ENCODE measurements at regions not wholly inside any gene's neighbourhood (a gene's known extent, or its start where the extent isn't known, plus 50 kb on each side); places are given as distances from the start of the nearest gene placed in this dataset.
A peak's percentile ranks its signal among the peaks of the same experiment; 100 is the strongest.

- no peak for DNase-seq (ENCODE audit: low spot score)
- Mint-ChIP-seq H3K9me3 (ENCODE audit: unreplicated experiment) (no peaks in the 10 kb centered on the region), H3K4me3 (ENCODE audit: unreplicated experiment) (no peak overlapping the region), H3K27me3 (ENCODE audit: unreplicated experiment) (no peaks in the 10 kb centered on the region), H3K4me1 (ENCODE audit: unreplicated experiment) (no peaks in the 10 kb centered on the region), H3K27ac (ENCODE audit: unreplicated experiment) (no peak overlapping the region), H3K36me3 (ENCODE audit: low read depth, unreplicated experiment) (no peaks in the 10 kb centered on the region)
- TF ChIP-seq CTCF (IDR thresholded peaks at IDR 0.05; ENCODE audit: unreplicated experiment): no peak
These were observed 851.1 kb upstream of the MGAT4C start for GRCh38 chr12:87107270-87107669.

DNA sequence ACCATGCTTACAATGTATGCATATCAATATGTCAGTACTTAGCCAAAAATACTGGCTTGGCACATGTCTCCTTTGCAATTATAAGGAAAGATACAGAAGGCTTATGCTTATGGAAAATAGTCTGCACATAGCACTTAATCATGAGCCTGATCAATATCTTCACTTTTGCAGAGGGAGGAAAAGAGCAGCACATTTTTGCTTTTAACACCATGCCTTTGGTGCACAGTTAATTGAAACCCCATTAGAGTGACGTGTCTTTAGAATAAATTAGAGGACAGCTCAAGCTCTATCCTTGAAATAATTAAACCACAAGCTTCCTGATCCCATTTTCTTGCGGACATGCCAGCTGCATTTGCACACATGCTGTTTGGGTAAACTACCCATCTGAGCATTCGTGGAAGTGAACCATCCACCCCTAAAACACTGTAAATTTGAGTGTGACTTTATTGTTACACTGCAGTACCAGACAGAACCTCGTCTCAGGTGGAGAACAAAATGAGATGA, 839.9 kb upstream of the MGAT4C start:
- DNase-seq (ENCODE audit: low spot score): no peak
- Mint-ChIP-seq H3K36me3 (ENCODE audit: low read depth, unreplicated experiment) (no peaks in the 10 kb centered on the region), H3K27me3 (ENCODE audit: unreplicated experiment) (no peaks in the 10 kb centered on the region), H3K9me3 (ENCODE audit: unreplicated experiment) (no peaks in the 10 kb centered on the region), H3K4me1 (ENCODE audit: unreplicated experiment) (peaks cover 9% of the 10 kb centered on the region), H3K27ac (ENCODE audit: unreplicated experiment) (no peak overlapping the region), H3K4me3 (ENCODE audit: unreplicated experiment) (no peak overlapping the region)
- no peak for TF ChIP-seq CTCF (IDR thresholded peaks at IDR 0.05; ENCODE audit: unreplicated experiment)

DNA sequence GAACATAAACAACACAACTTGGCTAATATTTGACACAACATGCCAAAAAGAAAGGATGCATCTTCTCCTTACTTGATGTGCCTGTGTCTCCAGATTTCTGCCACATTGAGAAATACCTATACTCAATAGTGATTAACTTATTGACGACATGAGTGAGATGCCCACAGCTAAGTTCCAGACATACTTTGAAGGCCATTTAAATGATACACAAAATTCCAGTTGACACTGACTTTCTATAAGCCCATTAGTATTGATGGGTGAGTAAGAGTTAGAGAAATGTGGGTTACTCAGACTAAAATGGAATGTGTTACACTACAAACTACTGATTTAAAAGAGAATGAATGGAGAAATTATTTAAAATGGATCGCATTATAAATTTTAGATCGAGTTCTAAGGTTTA, 838.2 kb upstream of the MGAT4C start:
- H3K4me3 Mint-ChIP-seq (ENCODE audit: unreplicated experiment): no peak overlapping the region
- no peaks in the 10 kb centered on the region for H3K9me3 Mint-ChIP-seq (ENCODE audit: unreplicated experiment)
- H3K27me3 Mint-ChIP-seq (ENCODE audit: unreplicated experiment): no peaks in the 10 kb centered on the region
- no peaks in the 10 kb centered on the region for H3K36me3 Mint-ChIP-seq (ENCODE audit: low read depth, unreplicated experiment)
- TF ChIP-seq CTCF (IDR thresholded peaks at IDR 0.05; ENCODE audit: unreplicated experiment): no peak
- peaks cover 9% of the 10 kb centered on the region for H3K4me1 Mint-ChIP-seq (ENCODE audit: unreplicated experiment)
- no peak for DNase-seq (ENCODE audit: low spot score)
- H3K27ac Mint-ChIP-seq (ENCODE audit: unreplicated experiment): no peak overlapping the region

- Mint-ChIP-seq H3K27me3 (ENCODE audit: unreplicated experiment) (no peaks in the 10 kb centered on the region), H3K27ac (ENCODE audit: unreplicated experiment) (peak overlapping the region; percentile 74), H3K4me1 (ENCODE audit: unreplicated experiment) (peaks cover 9% of the 10 kb centered on the region), H3K4me3 (ENCODE audit: unreplicated experiment) (no peak overlapping the region), H3K9me3 (ENCODE audit: unreplicated experiment) (no peaks in the 10 kb centered on the region), H3K36me3 (ENCODE audit: low read depth, unreplicated experiment) (no peaks in the 10 kb centered on the region)
- TF ChIP-seq CTCF (IDR thresholded peaks at IDR 0.05; ENCODE audit: unreplicated experiment): no peak
- DNase-seq (ENCODE audit: low spot score): no peak
These were observed 836.2 kb upstream of the MGAT4C start for GRCh38 chr12:87092421-87092820.

GRCh38 chr12:87086118-87086891, 830.1 kb upstream of the MGAT4C start:
- Mint-ChIP-seq H3K27ac (ENCODE audit: unreplicated experiment) (no peak overlapping the region), H3K36me3 (ENCODE audit: low read depth, unreplicated experiment) (no peaks in the 10 kb centered on the region), H3K9me3 (ENCODE audit: unreplicated experiment) (no peaks in the 10 kb centered on the region), H3K4me3 (ENCODE audit: unreplicated experiment) (no peak overlapping the region), H3K27me3 (ENCODE audit: unreplicated experiment) (no peaks in the 10 kb centered on the region), H3K4me1 (ENCODE audit: unreplicated experiment) (no peaks in the 10 kb centered on the region)
- DNase-seq (ENCODE audit: low spot score): no peak
- TF ChIP-seq CTCF (IDR thresholded peaks at IDR 0.05; ENCODE audit: unreplicated experiment): no peak
